Central memory CD8-positive, alpha-beta T cell (primary cell): ENCODE measurements at regions not wholly inside any gene's neighbourhood (a gene's known extent, or its start where the extent isn't known, plus 50 kb on each side); places are given as distances from the start of the nearest gene placed in this dataset.
"Not testable (repeated sequence)": the region's sequence is repeated elsewhere in the genome, so short reads cannot be mapped to it uniquely, and the experiment has no call there.

Source experiments
- ATAC-seq: fragments of 150-1000 bp; cut with Tn5 transposase; replicated peaks from 2 replicates; pipeline ENCODE4 v1.10.0; 2022; ENCODE audit warnings: mild to moderate bottlenecking, moderate FRiP score, moderate number of reproducible peaks; ENCODE audit not compliant: poor library complexity, severe bottlenecking; ENCODE audit errors: extremely low read depth
- DNase-seq, 2 donors: peaks; one replicate each; pipeline ENCODE4 v3.0.0; 2021; ENCODE audit warnings: low spot score in 2 of 2
- H3K27ac Mint-ChIP-seq: one replicate; pipeline ENCODE4 v1.8.0; 2022; ENCODE audit warnings: low read depth, mild to moderate bottlenecking, moderate library complexity, mixed read lengths
- H3K27me3 Mint-ChIP-seq: one replicate; pipeline ENCODE4 v1.8.0; 2022; ENCODE audit warnings: mixed read lengths
- H3K36me3 Mint-ChIP-seq: one replicate; pipeline ENCODE4 v1.8.0; 2022; ENCODE audit warnings: mild to moderate bottlenecking, moderate library complexity, mixed read lengths; ENCODE audit not compliant: insufficient read depth
- H3K4me1 Mint-ChIP-seq: one replicate; pipeline ENCODE4 v1.8.0; 2022; ENCODE audit warnings: mixed read lengths
- H3K4me3 Mint-ChIP-seq: one replicate; pipeline ENCODE4 v1.8.0; 2022; ENCODE audit warnings: mild to moderate bottlenecking, moderate library complexity, mixed read lengths
- H3K9me3 Mint-ChIP-seq: one replicate; pipeline ENCODE4 v1.8.0; 2022; ENCODE audit warnings: mixed read lengths

DNA sequence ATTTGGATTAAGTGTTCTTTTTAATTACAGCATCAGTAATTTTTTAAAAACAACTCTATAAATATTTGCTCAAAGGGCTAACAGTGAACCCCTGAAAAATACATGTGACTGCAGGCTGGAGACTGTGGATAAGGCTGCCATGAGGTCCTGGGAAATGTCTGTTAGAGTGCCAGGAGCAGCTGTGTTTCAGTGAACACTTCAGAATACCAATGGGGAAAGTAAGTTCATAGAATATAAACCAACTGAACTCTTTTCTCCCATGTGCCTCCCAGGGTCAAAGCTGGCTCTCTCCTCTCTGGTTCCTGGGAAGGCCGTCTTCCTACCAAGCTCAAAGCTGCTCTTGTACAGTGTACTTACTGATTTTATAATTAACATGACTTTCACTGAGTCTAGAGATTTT is 189.4 kb downstream of the ATP6V0E2 start:
- not testable (repeated sequence) for ATAC-seq, H3K27ac Mint-ChIP-seq

DNA sequence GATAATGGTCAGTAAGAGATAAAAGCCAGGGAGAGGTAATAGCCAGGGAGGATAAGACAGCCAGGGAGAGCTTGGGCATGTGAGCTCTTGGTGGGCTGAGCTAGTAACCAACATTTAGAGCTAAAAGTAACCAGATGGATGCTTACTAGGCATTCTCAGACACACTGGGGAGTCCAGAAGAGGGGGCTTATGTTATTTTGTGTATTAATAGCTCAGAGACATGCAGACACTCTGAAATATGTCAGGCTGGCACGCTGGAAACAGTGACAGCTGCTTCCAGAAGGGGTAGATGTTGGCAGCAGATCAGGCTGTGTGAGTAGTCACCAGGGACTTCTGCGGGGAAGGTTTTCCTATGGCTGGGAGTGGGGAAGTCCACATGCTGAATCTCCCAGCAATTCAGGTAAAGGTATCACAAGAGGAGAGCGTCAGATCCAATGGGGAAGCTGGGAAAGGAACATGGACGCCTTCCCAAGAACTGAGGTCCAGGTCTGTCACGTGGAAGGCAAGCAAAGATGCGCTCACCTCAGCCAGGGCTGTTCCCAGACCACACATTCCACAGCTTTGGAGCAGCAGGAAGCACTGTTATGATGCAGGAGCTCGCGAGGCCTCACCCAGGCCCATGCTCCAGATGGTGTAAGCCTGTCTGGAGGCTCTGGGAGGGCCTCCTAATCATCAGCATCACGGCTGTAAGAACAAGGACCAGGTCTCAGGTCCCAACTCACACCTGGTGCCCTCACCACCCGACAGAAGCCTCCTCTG is 196.0 kb downstream of the ATP6V0E2 start:
- not testable (repeated sequence) for DNase-seq, H3K27ac Mint-ChIP-seq, H3K4me1 Mint-ChIP-seq, H3K27me3 Mint-ChIP-seq, ATAC-seq, H3K4me3 Mint-ChIP-seq, H3K9me3 Mint-ChIP-seq, H3K36me3 Mint-ChIP-seq

More for the DNA sequence above, 189.4 kb downstream of the ATP6V0E2 start:
- DNase-seq, H3K36me3 Mint-ChIP-seq, H3K4me1 Mint-ChIP-seq, H3K4me3 Mint-ChIP-seq, H3K27me3 Mint-ChIP-seq, H3K9me3 Mint-ChIP-seq: not testable (repeated sequence)

DNA sequence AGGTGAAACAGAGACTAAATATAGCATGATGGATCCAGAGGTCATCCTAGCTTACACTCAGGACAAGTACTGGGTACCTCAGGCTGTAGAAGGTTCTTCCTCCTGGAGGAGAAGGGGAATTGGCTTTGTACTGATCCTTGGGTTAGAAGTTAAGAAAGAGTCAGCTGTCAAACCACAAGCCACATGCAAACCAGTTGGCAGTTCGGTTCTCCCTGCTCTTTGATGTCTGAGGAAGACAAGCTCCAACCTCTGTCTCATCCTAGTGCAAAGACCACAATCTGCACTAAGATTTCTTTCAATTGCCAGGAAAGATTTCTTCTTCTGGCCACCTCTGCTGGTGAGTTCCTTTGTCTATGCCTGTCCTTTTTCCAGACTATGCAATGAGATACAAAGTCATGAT is 203.8 kb downstream of the ATP6V0E2 start:
- not testable (repeated sequence) for ATAC-seq, H3K36me3 Mint-ChIP-seq, DNase-seq, H3K27me3 Mint-ChIP-seq, H3K4me1 Mint-ChIP-seq, H3K9me3 Mint-ChIP-seq, H3K27ac Mint-ChIP-seq, H3K4me3 Mint-ChIP-seq

DNA sequence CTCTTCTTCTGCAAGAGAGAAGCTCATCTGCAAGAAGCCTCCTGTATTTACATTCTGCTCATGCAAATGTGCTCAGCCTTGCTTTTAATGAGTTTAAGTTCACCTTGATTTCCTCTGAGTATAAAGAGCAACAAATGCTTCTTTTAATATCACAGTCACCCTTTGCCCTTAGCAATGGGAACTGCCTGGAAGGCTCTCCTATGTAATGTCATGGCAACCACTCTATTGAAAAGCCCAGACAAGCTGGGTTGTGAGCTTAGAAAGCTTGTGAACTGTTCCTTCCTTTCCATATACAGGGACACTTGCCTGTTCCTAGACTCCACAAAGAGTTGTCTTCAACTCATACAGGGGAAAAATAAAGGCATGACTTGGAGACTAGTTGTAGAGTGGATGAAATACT is 208.1 kb downstream of the ATP6V0E2 start:
- H3K36me3 Mint-ChIP-seq, ATAC-seq, DNase-seq, H3K4me1 Mint-ChIP-seq, H3K4me3 Mint-ChIP-seq, H3K9me3 Mint-ChIP-seq, H3K27ac Mint-ChIP-seq: not testable (repeated sequence)
- H3K27me3 Mint-ChIP-seq = peaks cover 17% of the 10 kb centered on the region

DNA sequence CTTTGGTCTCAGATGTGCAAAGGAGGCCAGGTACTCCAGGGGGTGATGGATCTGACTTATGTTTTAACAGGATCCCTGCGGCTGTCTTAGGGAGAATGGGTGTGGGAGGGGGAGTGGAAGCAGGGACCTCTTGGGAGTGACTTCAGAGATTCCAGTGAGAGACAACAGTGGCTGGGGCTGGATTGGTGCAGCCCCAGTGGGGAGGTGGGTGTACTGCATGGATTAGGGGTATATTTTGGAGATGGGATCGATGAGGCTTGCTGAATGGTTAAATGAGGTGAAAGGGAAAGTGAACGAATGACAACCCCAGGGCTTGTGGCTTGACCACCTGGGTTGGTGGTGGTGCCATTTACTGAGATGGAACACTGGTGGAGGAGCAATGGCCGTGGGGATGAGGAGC is 211.0 kb downstream of the ATP6V0E2 start:
- ATAC-seq, H3K27ac Mint-ChIP-seq, H3K4me3 Mint-ChIP-seq, DNase-seq, H3K4me1 Mint-ChIP-seq, H3K9me3 Mint-ChIP-seq, H3K36me3 Mint-ChIP-seq: not testable (repeated sequence)
- peaks cover 17% of the 10 kb centered on the region for H3K27me3 Mint-ChIP-seq

DNA sequence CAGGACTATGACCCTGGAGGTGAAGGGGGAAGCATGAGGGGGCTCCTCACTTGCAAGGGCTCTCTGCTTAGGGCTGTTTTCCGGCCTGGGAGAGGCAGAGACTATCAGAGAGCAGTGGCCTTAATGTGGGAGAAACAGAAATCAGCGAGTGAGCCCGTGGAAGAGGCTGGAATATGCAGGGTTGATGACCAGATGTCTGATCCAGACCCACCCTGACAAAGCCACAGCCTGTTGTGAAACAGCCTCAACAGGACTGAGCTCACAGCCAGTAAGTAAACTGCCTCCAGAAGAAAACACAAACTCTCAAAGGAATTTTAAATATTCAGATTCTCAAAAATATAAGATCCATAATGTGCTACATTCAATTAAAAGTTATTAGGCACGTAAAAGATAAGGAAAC is 213.7 kb downstream of the ATP6V0E2 start:
- H3K27me3 Mint-ChIP-seq = peaks cover 17% of the 10 kb centered on the region
- not testable (repeated sequence) for H3K36me3 Mint-ChIP-seq, H3K9me3 Mint-ChIP-seq, DNase-seq, ATAC-seq, H3K4me1 Mint-ChIP-seq, H3K27ac Mint-ChIP-seq, H3K4me3 Mint-ChIP-seq

DNA sequence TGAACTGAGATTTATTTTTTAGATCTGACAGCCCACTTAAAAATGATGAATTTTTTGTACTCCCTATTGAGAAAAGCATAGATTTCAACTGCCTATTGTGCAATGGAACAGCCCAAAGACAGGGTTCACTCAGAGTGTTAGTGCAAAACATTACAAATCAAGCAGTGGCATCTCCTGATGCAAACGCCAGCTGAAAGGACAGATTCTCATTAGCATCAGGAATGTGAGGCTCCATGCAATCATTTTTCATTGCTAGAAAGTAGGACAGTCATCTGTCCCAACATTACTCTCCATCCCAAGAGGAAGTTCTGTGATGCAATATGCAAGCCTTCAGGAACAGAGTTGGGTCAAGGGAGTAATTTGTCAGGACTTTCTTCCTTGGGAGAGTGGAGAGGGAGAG is 215.4 kb downstream of the ATP6V0E2 start:
- not testable (repeated sequence) for H3K4me3 Mint-ChIP-seq, ATAC-seq, H3K4me1 Mint-ChIP-seq, H3K27ac Mint-ChIP-seq, DNase-seq, H3K36me3 Mint-ChIP-seq, H3K9me3 Mint-ChIP-seq
- H3K27me3 Mint-ChIP-seq = peaks cover 15% of the 10 kb centered on the region

DNA sequence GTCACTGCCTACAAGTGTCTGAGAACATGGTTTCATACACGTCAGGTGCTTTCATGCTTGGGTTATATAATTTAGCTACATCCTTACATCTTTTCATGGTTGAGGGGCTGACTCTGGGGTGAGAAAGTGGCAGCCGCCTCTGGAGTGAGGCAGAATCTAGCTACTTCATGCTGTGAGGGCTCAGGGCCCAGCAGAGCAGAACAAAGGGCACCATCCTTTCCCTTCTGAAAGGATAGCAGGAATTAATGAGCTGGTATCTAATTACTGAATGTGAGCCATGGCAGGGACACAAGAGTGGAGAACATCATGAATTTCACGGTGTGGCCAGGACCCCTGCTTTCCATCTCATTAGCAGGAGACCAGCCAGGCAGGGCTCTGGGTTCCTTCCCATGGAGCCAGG is 217.0 kb downstream of the ATP6V0E2 start:
- H3K27me3 Mint-ChIP-seq, H3K36me3 Mint-ChIP-seq, H3K4me1 Mint-ChIP-seq, H3K9me3 Mint-ChIP-seq, H3K4me3 Mint-ChIP-seq, DNase-seq, H3K27ac Mint-ChIP-seq, ATAC-seq: not testable (repeated sequence)

DNA sequence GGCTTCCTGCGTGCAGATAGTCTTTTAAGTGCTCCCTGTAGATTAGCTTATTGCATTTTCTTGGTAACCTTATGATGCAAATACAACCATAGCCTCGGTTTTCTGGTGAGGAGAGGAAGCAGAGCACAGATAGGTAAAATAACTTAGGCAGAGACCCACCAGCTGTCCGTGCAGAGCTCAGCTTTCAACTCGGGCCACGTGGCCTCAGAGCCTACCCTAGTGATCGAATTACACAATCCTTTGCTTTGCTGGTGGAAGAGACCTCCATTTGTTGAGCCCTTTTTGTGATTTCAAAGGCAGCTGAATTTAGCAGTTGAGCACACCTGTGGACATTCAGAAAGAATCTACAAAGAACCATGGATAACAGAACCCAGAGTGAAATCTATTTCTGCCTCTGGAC is 220.1 kb downstream of the ATP6V0E2 start:
- H3K27ac Mint-ChIP-seq, H3K36me3 Mint-ChIP-seq, H3K27me3 Mint-ChIP-seq, ATAC-seq, H3K9me3 Mint-ChIP-seq, H3K4me1 Mint-ChIP-seq, H3K4me3 Mint-ChIP-seq, DNase-seq: not testable (repeated sequence)

DNA sequence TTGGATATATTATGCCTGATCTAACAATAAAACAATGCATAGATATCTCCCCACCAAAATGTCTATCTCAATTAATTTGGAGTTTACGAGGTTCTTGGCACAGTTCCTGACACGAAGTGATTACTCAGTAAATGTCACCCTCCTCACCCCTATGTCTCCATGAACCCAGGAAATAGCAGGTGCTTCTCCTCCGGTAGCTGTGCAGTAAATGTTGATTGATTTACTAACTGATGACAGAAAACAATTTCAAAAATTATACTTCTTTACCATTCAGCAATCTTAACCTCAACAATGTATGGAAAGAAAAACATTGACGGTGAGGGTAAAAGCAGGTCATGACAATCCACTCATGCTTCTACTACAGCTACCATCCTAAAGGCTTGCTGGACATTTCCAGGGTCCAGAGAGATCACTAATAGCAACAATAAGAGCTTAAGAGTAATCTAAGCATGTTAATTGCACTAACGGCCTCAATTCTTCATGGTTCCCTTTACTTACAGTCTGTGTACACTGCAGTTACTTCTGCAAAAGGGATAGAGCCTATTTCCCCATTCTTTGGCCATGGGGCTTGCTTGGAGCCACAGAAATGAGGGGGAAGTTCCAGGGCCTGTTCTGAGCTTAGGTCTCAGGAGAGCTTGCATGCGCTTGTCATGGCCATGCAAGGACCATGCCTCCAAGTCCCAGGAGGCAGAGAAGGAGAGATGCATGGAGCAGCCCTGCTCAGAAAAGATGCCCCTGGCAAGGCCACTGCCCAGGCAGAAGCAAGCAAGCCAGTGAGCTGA is 222.6 kb downstream of the ATP6V0E2 start:
- not testable (repeated sequence) for H3K4me3 Mint-ChIP-seq, H3K9me3 Mint-ChIP-seq, H3K4me1 Mint-ChIP-seq, ATAC-seq, DNase-seq, H3K27me3 Mint-ChIP-seq, H3K36me3 Mint-ChIP-seq, H3K27ac Mint-ChIP-seq

DNA sequence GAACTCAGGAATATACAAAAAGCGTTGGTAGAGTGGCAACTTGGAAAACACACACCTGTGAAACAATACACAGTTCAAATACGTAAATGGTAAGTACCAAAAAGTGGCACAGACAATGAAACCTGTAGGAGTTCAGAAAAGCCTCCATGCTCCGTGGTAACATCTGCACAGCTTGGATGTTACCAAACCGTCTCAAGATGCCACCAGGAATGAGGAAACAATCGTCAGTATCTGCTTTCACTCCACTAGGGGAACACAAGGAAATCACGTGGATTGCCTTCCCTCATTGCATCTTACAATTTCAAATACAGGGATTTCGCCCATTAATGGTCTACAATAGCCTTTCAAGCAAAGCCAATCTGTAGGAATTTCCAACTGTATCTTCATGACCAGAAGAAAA is 224.6 kb upstream of the LRRC61 start:
- DNase-seq, H3K4me1 Mint-ChIP-seq, H3K4me3 Mint-ChIP-seq, H3K9me3 Mint-ChIP-seq, H3K36me3 Mint-ChIP-seq, H3K27me3 Mint-ChIP-seq, H3K27ac Mint-ChIP-seq, ATAC-seq: not testable (repeated sequence)

DNA sequence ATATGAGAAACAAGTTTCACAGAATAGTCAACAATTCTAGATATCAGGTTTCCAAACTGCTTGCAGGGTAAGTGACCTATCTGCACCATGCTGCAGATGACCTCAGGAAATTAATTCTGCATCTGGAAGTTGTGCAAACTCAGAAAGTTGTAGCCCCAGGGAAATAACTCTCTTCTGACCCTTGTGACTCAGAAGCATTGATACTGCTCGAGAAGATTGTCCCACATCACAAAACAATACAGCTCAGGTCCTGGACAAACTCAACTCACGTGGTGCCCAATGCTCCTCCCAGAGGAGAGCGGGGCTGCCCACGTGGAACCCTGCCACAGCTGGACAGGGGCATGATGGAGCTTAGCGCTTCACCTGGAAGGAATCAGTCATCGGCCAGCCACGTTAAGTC is 221.9 kb upstream of the LRRC61 start:
- DNase-seq, H3K4me3 Mint-ChIP-seq: not testable (repeated sequence)

DNA sequence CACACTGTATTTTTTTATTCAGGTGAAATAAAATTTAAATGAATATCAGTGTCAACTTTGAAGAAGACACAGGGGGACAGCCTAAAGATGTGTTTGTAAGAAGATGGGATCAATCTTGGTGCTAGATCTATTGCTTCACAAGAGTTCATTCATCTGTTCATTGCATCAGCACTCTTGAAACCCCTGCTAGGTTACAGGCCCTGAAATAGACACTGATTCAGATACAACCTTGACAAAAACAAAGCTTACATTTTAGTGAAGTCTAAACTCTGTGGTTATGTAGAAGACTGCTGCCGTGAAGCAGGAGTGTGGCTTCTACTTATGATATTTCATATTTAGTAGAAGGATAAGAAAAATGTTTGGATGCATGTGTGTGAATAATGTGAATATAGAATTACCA is 215.9 kb upstream of the LRRC61 start:
- not testable (repeated sequence) for DNase-seq, ATAC-seq

More for the DNA sequence above, 221.9 kb upstream of the LRRC61 start:
- H3K4me1 Mint-ChIP-seq, H3K27me3 Mint-ChIP-seq, ATAC-seq, H3K9me3 Mint-ChIP-seq, H3K27ac Mint-ChIP-seq, H3K36me3 Mint-ChIP-seq: not testable (repeated sequence)

More for the DNA sequence above, 215.9 kb upstream of the LRRC61 start:
- H3K4me1 Mint-ChIP-seq, H3K4me3 Mint-ChIP-seq, H3K36me3 Mint-ChIP-seq, H3K27me3 Mint-ChIP-seq, H3K27ac Mint-ChIP-seq, H3K9me3 Mint-ChIP-seq: not testable (repeated sequence)
